ENCODE measurements at regions not wholly inside any gene's neighbourhood (a gene's known extent, or its start where the extent isn't known, plus 50 kb on each side); places are given as distances from the start of the nearest gene placed in this dataset.
A peak's percentile ranks its signal among the peaks of the same experiment; 100 is the strongest.

DNA sequence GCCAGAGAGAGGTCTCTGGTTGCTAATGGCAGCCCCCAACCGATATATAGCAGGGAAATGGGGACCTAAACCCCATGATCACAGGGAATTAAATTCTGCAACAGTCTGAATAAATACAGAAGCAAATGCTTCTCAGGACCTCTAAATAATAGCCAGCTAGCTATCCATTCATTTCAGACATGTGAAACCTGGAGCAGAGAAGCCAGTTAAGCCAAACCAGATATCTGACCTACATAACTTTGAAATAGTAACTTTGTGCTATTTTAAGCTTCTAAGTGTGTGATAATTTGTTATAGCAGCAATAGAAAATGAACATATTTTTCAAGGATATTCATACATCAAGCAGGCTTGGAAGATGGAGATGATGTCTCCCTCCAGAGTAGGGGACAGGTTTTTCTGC is 1062.9 kb upstream of the CADM2 start:
- DNase-seq = no peak

DNA sequence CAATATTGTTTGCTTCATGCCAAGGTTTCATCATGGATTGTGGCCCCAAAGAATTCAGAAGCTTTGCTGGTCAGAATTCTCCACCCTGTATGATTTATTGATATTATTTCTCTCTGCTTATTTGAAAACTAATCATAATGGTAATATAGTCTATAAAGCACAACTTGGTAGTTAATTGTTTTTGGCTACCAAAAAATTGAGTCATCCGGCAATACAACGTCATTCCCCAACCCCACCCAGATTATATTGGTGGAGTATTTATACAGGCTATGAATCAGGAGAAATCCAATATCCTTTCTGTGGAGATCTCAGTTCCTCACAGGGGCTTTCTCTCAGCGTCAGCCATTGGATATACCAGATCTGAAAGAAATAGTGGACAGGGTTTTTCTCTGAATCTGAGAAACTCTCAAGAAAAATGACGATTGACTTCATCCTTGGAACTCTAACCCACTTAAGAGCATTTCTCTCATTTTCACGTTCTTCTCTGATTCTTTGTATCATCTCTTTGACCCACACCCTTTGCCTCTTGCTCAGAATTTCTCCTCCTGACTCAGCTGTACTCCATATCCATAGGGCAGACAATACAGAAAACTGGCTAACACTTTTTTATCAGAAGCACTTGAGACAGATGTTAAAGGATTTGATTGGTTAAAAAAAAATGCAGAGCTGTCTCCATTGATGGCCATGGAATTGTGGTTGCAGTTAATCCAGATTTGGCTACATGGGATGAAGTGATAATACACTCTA is 1055.8 kb upstream of the CADM2 start:
- DNase-seq = no peak

DNA sequence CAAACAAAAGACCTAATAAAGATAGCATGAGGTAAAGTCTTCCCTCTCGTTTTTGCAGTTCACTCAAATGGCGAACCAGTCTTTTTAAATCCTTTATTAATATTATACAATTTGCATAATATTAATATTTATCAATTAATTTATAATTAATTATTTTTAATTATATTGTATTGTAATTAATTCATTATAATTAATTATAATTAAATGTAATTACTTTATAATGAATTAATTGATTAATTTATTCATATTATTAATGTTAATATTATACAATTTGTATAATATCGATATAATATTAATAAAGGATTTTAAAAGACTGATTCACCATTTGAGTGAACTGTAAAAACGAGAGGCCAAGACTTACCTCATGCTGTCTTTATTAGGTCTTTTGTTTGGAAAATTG is 1045.4 kb upstream of the CADM2 start:
- no peak for DNase-seq

DNA sequence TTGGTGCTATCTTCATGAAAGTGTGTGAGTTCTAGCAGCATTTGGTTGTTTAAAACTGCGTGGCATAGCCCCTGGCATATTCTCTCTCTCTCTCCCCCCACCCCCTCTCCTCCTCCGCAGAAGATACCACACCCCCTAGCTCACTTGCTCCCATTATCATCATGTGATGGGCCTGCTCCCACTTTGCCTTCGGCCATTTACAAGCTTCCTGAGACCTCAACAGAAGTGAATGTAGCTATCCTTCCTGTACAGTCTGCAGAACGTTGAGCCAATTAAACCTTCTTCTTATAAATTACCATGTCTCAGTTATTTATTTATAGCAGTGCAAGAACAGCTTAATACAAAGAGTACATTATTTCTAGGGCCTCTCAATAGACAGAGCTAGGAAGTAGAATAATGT is 1032.5 kb upstream of the CADM2 start:
- no peak for DNase-seq

DNA sequence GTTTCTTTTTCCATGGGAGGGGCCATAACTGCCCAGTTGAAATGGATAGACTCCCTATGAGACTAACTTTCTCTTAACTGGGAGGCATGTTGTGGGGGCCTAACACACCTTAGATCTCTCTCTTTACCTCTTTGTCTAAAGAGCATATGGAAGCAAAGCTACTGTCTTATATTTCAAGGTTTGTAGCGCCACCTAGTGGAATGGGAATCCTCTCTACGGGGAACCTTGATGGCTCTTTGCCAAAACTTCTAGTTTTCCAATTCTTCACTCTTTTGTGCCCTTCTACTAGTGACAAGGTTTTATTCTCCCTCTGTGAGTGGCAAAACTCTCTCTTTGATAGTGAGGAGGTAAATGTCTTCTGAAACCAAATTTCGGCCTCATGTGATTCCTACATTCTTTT is 1030.4 kb upstream of the CADM2 start:
- no peak for DNase-seq

DNA sequence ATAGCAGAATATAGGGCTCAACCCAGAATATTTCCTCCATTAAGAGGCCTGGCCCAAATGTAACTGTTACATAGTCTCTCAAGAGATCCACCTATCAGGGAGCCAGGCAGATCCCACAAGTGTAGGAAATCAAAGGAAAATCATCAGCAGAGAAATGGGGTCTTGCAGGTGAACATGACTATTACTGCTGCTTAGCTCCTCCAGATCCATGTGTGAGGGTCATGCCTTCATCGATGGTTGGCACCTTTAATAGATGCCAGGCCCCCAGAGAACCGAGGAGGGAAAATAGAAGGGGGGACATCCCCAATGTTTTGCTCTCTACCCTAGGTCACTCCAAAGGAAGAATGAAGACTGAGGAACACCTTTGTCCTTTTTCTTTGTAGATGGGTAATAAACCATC is 1029.9 kb upstream of the CADM2 start:
- no peak for DNase-seq

DNA sequence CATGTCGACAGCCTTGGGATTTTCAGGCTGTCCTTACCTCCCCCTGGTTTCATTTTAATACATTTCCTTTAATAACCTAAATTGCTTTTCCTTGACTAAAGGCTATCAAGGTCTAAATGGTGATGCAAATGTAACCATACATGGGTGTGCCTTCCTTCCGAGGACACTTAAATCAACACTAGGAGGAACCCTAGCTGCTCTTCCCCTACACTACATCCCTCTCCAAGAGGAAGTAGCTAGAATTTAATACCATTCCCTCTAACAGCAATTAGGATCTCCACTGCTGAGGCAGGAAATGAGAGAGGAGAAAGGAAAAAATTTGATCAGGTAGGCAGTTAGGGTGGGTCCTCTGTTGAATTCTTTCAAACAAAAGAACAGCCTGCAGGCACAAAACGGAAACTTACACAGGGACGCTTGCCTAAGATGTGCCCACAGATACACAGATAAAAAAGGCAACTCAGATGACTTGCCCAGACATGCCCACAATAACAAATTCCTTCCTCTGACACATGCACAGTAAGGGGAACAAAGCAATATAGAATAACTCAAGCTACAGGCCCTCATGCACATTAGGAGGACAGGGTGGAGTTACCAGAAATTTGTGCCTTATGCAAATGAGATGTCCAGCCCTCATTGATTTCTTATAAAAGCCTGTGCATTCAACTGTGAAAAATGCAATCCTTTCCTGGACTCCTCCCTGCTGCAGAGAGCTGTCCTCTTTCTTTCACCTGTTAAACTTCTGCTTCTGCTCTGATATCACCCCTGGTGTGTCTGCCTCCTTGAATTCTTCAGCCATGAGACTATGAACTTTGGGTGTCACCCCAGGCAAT is 1024.4 kb upstream of the CADM2 start:
- DNase-seq = no peak

DNA sequence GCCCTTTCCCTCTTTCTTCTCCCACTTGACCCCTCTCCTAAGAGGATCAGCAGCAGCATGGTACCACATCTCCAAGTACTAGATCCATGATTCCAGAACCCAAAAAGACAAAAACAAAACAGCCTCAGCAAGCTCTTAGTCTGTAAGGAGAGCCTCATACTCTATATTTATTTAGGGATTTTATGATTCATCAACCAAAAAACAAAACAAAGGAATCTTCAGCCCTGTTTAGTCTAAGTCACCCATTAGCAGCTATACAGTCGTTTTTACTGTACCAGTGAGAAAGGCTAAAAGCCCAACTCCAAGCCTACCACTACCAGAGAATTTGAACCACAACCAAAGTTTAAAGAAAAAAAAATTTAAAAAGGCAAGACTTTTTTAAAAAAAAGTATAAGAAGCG is 1020.3 kb upstream of the CADM2 start:
- DNase-seq = no peak

DNA sequence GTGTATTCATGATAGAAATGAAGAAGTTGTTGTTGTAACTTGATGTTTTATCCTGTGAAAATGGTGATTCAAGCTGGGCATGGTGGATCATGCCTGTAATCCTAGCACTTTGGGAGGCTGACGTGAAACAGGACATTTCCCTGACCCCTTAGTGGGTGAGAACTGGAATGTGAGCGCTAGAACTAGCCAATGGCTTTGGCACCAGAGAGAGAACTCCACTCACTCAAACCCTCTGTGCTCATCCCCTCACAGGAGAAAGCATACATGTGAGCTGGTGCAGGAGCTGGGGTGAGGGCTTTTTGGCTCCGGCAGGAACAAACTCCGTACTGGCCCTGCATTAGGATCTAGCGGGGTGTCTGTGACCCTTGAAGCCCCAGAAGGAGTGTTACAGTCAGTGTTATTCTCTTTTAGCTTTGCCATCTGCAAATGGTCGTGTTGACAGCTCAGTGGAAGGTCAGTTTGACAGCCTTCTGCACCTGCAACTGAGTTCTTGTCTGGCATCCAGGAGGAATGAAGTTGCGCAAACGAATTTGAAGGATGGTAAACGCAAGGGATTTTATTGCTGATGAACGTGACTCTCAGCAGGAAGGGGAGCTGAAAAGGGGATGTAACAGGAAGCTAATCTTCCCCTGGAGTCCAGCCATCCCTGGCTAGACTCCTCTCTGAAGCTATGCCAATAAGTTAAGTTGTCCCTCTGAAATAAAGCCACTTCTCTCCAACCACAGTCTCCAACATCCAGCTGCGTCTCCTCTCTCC is 1016.6 kb upstream of the CADM2 start:
- no peak for DNase-seq

DNA sequence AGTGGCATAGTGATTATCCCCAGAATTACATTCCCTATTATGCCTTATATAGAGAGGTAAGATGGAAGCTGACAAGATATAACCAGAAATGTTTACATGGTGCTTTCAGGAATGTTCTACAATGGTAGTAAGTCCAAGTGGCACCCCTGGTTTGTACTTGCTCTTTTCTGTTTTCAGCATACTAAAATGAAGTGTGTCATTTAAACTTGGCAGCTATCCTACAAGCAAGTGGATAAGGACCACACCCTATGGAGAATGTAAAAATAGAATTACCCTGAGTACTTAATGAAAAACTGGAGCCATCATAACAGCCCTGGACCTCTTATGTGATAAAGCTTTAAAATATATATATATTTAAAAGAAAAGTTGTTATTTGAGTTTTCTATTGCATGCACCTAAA is 1012.7 kb upstream of the CADM2 start:
- no peak for DNase-seq

DNA sequence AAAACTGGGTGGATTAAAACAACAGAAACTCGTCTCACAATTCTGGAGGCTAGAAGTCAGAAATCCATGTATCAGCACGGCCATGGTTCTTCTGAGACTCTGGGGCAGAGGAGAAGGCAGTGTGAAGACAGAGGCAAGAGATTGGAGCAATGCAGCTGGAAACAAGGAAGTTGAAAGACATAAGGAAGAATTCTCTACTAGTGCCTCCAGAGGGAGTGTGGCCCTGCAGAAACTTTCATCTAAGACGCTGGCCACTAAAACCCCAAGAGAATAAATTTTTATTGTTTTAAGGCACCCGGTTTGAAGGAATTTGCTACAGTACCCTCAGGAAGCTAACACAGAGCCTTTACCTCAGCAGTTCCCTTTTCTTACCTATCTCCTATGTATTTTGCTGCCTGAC is 1012.2 kb upstream of the CADM2 start:
- DNase-seq = no peak

DNA sequence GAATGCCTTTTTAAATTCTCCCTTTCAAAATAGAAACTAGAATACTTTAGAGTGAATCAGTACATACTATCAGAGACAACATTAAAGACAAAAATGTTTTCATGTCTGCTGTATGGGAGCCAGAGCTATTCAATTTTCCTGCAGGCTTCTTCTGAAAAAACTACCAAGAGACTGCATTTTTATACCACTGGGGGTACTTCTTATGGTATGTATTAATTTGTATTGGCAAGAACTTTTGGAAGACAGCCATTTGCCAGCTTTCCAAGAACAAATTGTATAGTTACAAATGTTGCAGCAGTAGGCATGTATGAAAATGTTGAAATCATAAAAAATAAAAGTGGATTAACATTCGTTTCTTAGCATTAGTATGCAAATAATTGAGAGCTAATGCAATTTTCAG is 1010.0 kb upstream of the CADM2 start:
- DNase-seq = no peak

DNA sequence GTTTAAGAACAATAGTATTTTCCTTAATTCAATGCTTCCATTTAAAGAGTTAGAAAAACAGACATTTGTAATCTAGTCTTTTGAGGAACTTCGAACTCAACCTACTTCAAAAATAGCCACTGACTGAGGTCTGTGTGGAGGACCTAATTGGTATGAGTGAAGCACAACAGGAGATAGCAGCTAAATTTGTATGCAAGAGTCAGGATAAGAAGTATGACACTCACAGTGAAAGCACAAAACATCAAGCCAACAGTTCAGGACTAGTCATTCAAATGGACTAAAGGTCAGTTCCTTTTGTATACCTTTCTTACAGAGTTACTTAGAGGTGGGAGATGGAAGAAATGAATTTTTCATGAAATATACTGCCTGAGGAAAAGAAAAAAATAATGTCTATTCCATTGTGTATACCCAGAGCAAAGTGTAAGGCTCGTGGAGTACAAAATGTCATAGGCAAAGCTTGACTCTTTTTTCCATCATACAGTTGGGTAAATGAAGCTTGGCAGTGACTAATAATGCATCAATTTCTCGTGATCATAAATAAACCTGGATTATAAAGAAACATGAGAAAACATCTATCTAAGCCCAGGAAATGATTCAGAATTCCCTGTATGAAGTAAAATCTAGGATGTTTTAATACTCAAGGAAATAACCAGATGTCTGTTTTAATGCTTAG is 1005.2 kb upstream of the CADM2 start:
- DNase-seq = no peak

DNA sequence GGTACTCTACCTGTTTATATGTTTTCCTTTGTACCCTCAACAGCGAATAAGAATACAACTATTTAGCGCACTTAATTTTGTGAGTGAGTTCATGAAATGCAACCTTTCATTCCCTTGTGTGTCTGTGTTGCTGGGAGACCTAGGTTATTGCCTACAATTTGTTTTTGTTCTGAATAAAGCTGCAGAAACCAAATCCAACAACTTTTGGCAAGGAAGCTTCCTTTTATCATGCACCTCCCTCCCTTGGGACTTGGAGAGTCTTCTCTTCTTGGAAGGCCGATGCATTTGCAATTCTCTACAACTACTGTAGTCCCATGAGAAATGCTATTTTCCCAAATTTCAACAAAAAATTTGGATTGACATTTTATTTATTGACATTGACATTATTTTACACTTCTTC is 1002.4 kb upstream of the CADM2 start:
- peak; percentile 14 for DNase-seq

DNA sequence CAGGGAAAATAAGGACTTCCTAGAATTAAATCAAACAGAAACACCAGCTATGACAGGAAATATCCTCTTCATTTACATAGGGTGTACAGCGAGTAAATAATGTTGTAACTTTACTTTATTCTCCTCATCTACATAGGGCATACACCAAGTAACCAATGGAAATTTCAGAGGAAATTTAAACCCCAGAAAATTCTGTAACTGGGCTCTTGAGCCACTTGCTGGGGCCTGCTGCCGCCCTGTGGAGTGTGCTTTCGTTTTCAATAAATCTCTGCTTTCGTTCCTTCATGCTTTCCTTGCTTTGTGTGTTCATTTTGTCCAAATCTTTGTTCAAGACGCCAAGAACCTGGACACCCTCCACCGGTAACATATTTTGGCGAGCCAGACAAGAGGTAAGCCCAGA is 990.4 kb upstream of the CADM2 start:
- no peak for DNase-seq

DNA sequence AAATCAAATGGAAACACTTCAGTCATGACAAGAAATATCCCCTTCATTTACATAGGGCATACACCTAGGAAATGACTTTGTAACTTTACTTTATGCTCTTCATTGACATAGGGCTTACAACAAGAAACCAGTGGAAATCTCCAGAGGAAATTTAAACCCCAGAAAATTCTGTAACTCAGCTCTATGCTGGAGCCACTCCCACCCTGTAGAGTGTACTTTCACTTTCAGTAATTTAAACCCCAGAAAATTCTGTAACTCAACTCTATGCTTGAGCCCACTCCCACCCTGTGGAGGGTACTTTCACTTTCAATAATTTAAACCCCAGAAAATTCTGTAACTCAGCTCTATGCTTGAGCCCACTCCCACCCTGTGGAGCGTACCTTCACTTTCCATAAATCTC is 987.1 kb upstream of the CADM2 start:
- no peak for DNase-seq

DNA sequence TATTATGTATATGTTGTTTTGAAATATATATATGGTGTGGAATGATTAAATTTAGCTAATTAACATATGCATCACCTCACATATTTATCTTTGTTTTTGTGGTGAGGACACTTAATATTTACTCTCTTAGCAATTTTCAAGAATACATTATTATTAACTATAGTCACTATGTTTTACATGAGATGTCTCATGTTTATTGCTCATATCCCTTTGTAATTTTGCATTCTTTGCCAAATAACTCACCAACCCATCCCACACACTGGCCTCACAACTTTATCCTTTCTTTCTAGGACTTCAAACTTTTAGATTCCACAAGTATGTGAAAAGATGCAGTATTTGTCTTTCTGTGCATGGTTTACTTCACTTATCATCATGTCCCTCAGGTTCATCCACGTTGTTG is 950.2 kb upstream of the CADM2 start:
- no peak for DNase-seq

DNA sequence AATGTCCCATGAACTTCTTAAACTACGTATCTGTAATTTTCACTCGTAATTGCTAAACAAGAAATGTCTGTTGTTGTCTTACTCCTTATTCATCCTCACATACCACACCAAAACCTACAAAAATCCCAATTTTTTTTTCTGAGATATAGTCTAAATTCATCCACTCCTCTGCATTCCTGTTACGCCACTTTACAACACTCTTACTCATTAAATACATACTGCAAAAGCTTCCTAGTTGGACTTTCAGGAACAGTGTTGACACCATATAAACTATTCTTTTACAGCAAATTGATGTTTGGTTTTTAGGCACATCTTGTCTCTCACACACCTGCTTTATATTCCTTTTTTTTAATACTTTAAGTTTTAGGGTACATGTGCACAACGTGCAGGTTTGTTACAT is 934.9 kb upstream of the CADM2 start:
- no peak for DNase-seq

DNA sequence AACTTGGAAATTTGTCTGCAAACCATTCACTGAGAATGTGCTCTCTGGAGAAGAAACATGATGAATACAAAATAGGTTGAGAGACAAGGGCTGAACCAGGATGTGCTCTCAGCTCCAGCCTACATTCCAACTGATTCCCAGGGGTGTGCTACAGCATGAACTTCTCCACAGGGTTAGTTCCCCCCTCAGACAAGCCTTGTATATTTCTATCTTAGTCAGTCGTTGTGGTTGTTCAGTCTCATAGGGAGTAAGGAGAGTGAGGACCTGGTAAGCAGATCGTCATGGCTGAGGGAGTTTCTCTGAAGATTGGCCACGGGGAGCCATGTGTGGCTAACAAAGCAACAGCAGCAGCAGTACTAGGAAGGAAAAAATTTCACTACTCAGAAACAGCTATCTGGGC is 919.7 kb upstream of the CADM2 start:
- peak; percentile 6 for DNase-seq

DNA sequence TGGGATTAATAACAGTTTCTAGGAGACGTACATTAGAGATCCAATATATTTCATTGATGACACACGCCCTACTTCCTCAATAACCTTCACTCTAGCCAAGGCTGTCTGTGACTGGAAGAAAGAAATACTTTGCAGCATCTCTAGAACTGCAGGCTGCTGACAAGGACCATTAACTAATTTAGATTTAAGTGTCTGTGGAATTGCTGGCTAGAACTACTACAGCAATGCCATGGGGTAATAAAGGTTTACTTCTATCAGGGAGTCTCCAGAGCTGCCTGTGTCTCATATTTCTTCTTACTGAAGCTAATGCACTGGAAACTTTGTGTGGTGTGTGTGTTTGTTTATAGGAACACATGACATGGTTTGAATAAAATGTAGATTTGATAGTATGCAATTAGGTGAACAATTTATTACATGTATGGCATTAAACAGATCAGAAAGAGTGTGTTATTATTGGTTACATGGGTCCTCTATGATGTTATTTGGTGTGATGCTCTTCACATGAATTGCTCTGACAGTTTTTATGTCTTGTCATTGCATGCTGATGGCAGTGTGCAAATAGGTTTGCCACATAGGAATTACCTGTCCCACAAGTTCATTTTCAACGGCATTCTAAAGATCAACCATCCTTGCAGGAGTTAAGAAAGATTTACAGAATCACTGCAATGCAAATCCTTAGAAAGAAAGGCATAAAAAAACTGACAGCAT is 916.2 kb upstream of the CADM2 start:
- no peak for DNase-seq

DNA sequence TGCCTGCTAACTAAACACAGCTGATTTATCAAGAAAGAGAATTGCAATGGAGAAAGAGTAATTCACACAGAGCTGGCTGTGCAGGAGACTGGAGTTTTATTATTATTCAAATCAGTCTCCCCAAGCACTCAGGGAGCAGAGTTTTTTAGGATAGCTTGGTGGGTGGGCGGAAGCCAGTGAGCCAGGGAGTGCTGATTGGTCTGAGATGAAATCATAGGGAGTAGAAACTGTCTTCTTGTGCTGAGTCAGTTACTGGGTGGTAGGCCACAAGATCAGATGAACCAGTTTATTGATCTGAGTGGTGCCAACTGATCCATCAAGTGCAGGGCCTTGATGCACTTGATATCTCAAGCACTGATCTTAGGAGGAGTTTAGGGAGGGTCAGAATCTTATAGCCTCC is 891.9 kb upstream of the CADM2 start:
- DNase-seq = no peak

DNA sequence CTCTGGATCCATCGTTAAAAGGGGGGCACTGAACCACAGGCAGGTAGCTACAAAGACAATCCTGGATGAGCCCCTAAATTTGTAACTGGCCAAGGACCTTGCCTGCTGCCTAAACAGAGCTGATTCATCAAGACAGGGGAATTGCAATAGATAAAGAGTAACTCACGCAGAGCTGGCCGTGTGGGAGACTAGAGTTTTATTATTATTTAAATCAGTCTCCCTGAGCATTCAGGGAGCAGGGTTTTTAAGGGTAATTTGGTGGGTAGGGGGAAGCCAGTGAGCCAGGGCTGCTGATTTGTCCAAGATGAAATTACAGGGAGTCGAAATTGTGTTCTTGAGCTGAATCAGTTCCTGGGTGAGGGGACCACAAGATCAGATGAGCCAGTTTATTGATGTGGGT is 885.1 kb upstream of the CADM2 start:
- DNase-seq = no peak

Measured in hindlimb muscle (tissue), 1 donor.